Heart left ventricle (tissue), 13 donors: ENCODE measurements at regions not wholly inside any gene's neighbourhood (a gene's known extent, or its start where the extent isn't known, plus 50 kb on each side); places are given as distances from the start of the nearest gene placed in this dataset.

Source experiments
- CTCF ChIP-seq, 12 donors: fragments of 200-600 bp; sonication (generic) in 4 of 12; IDR thresholded peaks; one replicate each; pipeline versions ENCODE4 v1.5.0 to v1.8.0; 2018 to 2022; ENCODE audit warnings: antibody characterized with exemption in 12 of 12, mild to moderate bottlenecking in 5 of 12
- POLR2A ChIP-seq, 2 donors: fragments of 450-650 bp; IDR thresholded peaks; one replicate each; pipeline ENCODE4 v1.6.1; 2017; ENCODE audit warnings: antibody characterized with exemption in 2 of 2, mild to moderate bottlenecking in 2 of 2, moderate library complexity in 2 of 2
- donor health status: ischemic (EF 13 %, LVEDD 7.1; RV severe dilation, severe dysfunction).
- donor health status: DM: no; HTN: yes; CAD: no.
- donor health status: DM: no; HTN: no; CAD: no.
- donor health status: ischemic (EF 25% LVEDD 6.9; RV normal size, moderate dysfunction).
- donor health status: ischemic (EF 25% LVEDD 5.7; RV mildly dilated, moderate dysfunction).
- donor health status: ischemic (EF 35%, LVEDD 5.7; RV mildly dilated, moderate dysfunction).
- donor health status: nonischemic (EF 11% LVEDD 7.7; RV severe dilation, severe dysfunction).
- donor health status: DM: yes; HTN: yes; CAD: no.
- donor health status: PGD.
- donor health status: ischemic (EF 29% LVEDD 5.4; RV normal size, mild dysfunction).
- donor health status: nonischemic (EF 23%, LVEDD 6.1; RV moderate dilation, normal function).

- no peak for TF ChIP-seq CTCF (IDR thresholded peaks at IDR 0.05)
- TF ChIP-seq POLR2A (IDR thresholded peaks at IDR 0.05) = no peak
These were observed 521.2 kb downstream of the ANKRD50 start for GRCh38 chr4:124191329-124191728.
